ENCODE measurements at regions not wholly inside any gene's neighbourhood (a gene's known extent, or its start where the extent isn't known, plus 50 kb on each side); places are given as distances from the start of the nearest gene placed in this dataset.
"Not testable (repeated sequence)": the region's sequence is repeated elsewhere in the genome, so short reads cannot be mapped to it uniquely, and the experiment has no call there.

DNA sequence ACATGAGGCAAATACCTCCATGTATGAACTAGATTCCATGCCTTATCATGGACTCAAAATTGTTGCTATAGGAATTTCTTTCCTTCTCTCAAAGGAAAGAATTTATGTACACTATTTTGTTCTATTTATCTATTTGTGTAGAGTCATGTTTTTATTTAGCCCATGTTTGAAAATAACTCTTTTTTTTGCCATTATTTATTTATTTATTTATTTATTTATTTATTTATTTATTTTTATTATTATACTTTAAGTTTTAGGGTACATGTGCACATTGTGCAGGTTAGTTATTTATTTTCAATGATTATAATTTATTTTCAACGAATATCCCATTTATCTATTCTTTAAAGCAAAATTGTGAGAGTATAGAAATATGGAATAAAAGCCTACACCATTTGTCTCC, 177.9 kb downstream of the MAGEE1 start:
- Histone ChIP-seq H3K9me3 (replicated peaks in 1 of 11) (peaks cover 0 to 5% (median 0%) of the 10 kb centered on the region in 11 experiments; a peak in 1 of 22 replicates), H3K9ac (no peak overlapping the region), H3K27ac (no peak overlapping the region), H3K4me1 (no peaks in the 10 kb centered on the region), H4K20me1 (peaks cover 0 to 3% (median 0%) of the 10 kb centered on the region in 11 experiments; a peak in 2 of 22 replicates), H3K27me3 (peaks cover 9 to 65% (median 42%) of the 10 kb centered on the region in 11 experiments; a peak in 20 of 22 replicates), H3K36me3 (no peaks in the 10 kb centered on the region), H3K4me2 (no peak overlapping the region), H3K4me3 (no peak overlapping the region)
- no peak for TF ChIP-seq Cebpa-rat (IDR thresholded peaks at IDR 0.05)

DNA sequence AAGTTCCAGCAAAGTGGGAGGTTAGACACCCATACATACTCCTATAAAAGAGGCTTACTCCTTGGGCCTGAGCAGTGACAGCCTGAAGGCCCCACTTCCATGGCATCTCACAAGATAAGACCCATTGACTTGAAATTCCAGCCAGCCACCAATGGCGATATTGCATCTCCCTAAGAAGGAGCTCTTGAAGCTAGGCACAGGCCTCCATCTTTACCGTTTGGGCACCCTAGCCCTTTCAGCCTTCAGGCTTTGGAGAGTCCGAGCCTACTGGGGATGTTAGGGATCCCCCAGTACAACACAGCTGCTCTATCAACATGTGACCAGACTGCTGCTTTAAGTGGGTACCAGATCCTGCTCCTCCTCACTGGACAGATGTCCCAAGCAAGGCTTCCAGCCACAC, 189.5 kb downstream of the MAGEE1 start:
- peaks cover 0 to 38% (median 12%) of the 10 kb centered on the region in 11 experiments; a peak in 10 of 22 replicates for H3K9me3 ChIP-seq (replicated peaks in 1 of 11)
- peaks cover 0 to 97% (median 82%) of the 10 kb centered on the region in 11 experiments for H3K27me3 ChIP-seq
- H3K9ac ChIP-seq: no peak overlapping the region
- no peaks in the 10 kb centered on the region for H3K36me3 ChIP-seq
- no peaks in the 10 kb centered on the region for H3K4me1 ChIP-seq
- no peak overlapping the region for H3K27ac ChIP-seq
- no peaks in the 10 kb centered on the region for H4K20me1 ChIP-seq
- H3K4me2 ChIP-seq: no peak overlapping the region
- no peak overlapping the region for H3K4me3 ChIP-seq
- no peak for TF ChIP-seq Cebpa-rat (IDR thresholded peaks at IDR 0.05)

DNA sequence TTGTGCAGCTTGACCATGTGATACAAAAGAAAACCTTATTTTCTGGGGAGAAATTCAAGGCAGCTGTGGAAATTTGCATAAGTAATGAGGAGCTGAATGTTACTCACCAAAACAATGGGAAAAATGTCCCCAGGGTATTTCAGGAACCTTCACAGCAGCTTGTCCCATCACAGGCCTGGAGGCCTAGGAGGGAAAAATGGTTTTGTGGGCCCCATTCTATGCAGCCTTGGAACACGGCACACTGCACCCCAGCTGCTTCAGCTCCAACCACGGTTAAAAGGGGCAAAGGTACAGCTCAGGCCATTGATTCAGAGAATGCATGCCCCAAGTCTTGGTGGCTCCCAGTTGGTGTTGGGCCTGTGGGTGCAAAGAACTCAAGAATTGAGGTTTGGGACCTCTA, 216.1 kb downstream of the MAGEE1 start:
- Histone ChIP-seq H3K9me3 (replicated peaks in 1 of 11) (peaks cover 16 to 33% (median 25%) of the 10 kb centered on the region in 11 experiments), H3K4me1 (no peaks in the 10 kb centered on the region), H4K20me1 (no peaks in the 10 kb centered on the region), H3K27ac (no peak overlapping the region), H3K9ac (no peak overlapping the region), H3K27me3 (peaks cover 11 to 53% (median 45%) of the 10 kb centered on the region in 11 experiments; a peak in 20 of 22 replicates), H3K4me3 (no peak overlapping the region), H3K36me3 (no peaks in the 10 kb centered on the region), H3K4me2 (no peak overlapping the region)
- TF ChIP-seq Cebpa-rat (IDR thresholded peaks at IDR 0.05): no peak

DNA sequence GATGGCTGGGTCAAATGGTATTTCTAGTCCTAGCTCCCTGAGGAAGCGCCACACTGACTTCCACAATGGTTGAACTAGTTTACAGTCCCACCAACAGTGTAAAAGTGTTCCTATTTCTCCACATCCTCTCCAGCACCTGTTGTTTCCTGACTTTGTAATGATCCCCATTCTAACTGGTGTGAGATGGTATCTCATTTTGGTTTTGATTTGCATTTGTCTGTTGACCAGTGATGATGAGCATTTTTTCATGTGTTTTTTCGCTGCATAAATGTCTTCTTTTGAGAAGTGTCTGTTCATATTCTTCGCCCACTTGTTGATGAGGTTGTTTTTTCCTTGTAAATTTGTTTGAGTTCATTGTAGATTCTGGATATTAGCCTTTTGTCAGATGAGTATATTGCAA, 223.9 kb downstream of the MAGEE1 start:
- not testable (repeated sequence) for H3K36me3 ChIP-seq; H3K4me2 ChIP-seq; H3K9ac ChIP-seq; H3K9me3 ChIP-seq (replicated peaks in 1 of 11); H3K4me3 ChIP-seq; H4K20me1 ChIP-seq; H3K4me1 ChIP-seq; H3K27ac ChIP-seq
- H3K27me3 ChIP-seq: peaks cover 5 to 56% (median 20%) of the 10 kb centered on the region in 11 experiments; a peak in 20 of 22 replicates

DNA sequence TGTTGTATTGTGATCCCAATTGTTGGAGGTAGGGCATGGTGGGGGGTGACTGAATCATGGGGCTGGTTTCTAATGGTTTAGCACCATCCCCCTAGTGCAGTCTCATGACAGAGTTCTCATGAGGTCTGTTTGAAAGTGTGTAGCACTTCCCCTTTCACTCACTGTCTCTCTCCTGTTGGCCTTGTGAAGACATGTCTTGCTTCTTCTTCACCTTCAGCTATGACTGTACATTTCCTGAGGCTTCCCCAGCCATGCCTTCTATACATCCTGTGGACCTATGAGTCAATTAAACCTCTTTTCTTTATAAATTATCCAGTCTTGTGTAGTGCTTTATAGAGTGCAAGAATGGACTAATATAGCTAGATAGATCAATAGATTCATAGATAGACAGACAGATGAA, 230.0 kb downstream of the MAGEE1 start:
- Histone ChIP-seq H3K9me3 (replicated peaks in 1 of 11) (peaks cover 0 to 11% (median 7%) of the 10 kb centered on the region in 11 experiments; a peak in 9 of 22 replicates), H3K4me3 (no peak overlapping the region), H3K36me3 (no peaks in the 10 kb centered on the region), H3K27ac (no peak overlapping the region), H3K4me1 (no peaks in the 10 kb centered on the region), H3K27me3 (peaks cover 0 to 42% (median 15%) of the 10 kb centered on the region in 11 experiments; a peak in 18 of 22 replicates), H3K4me2 (no peak overlapping the region), H3K9ac (no peak overlapping the region), H4K20me1 (no peaks in the 10 kb centered on the region)
- TF ChIP-seq Cebpa-rat (IDR thresholded peaks at IDR 0.05): no peak
